ENCODE measurements at regions not wholly inside any gene's neighbourhood (a gene's known extent, or its start where the extent isn't known, plus 50 kb on each side); places are given as distances from the start of the nearest gene placed in this dataset.

GRCh38 chr11:93054881-93055280 lies 85.4 kb downstream of the MTNR1B start (continued):
- TF ChIP-seq, protein P1, sequence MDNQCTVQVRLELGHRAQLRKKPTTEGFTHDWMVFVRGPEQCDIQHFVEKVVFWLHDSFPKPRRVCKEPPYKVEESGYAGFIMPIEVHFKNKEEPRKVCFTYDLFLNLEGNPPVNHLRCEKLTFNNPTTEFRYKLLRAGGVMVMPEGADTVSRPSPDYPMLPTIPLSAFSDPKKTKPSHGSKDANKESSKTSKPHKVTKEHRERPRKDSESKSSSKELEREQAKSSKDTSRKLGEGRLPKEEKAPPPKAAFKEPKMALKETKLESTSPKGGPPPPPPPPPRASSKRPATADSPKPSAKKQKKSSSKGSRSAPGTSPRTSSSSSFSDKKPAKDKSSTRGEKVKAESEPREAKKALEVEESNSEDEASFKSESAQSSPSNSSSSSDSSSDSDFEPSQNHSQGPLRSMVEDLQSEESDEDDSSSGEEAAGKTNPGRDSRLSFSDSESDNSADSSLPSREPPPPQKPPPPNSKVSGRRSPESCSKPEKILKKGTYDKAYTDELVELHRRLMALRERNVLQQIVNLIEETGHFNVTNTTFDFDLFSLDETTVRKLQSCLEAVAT (IDR thresholded peaks at IDR 0.05) = no peak
- TF ChIP-seq GATAD2B (conservative IDR thresholded peaks at IDR 0.05; ENCODE audit: low read depth) (no peak), SPI1 (IDR thresholded peaks at IDR 0.05; ENCODE audit: borderline replicate concordance, insufficient read depth, low read depth, low read length) (peak; percentile 28; the same call in 1 of the 2 replicates), SKIL (IDR thresholded peaks at IDR 0.05; ENCODE audit: low read depth, poor library complexity, severe bottlenecking) (no peak), KLF5 (IDR thresholded peaks at IDR 0.05; ENCODE audit: partially characterized antibody) (no peak), ATF7 (IDR thresholded peaks at IDR 0.05; ENCODE audit: low read depth) (no peak), NR2F1 (conservative IDR thresholded peaks at IDR 0.05) (no peak), BCL11A (IDR thresholded peaks at IDR 0.05; ENCODE audit: low read depth, low read length) (no peak), ETV6 (conservative IDR thresholded peaks at IDR 0.05 in 1 of 2, IDR thresholded peaks at IDR 0.05 in 1 of 2; ENCODE audit: borderline replicate concordance in 1 of 2, low read depth in 1 of 2) (no peak)
- TF ChIP-seq, protein P2, sequence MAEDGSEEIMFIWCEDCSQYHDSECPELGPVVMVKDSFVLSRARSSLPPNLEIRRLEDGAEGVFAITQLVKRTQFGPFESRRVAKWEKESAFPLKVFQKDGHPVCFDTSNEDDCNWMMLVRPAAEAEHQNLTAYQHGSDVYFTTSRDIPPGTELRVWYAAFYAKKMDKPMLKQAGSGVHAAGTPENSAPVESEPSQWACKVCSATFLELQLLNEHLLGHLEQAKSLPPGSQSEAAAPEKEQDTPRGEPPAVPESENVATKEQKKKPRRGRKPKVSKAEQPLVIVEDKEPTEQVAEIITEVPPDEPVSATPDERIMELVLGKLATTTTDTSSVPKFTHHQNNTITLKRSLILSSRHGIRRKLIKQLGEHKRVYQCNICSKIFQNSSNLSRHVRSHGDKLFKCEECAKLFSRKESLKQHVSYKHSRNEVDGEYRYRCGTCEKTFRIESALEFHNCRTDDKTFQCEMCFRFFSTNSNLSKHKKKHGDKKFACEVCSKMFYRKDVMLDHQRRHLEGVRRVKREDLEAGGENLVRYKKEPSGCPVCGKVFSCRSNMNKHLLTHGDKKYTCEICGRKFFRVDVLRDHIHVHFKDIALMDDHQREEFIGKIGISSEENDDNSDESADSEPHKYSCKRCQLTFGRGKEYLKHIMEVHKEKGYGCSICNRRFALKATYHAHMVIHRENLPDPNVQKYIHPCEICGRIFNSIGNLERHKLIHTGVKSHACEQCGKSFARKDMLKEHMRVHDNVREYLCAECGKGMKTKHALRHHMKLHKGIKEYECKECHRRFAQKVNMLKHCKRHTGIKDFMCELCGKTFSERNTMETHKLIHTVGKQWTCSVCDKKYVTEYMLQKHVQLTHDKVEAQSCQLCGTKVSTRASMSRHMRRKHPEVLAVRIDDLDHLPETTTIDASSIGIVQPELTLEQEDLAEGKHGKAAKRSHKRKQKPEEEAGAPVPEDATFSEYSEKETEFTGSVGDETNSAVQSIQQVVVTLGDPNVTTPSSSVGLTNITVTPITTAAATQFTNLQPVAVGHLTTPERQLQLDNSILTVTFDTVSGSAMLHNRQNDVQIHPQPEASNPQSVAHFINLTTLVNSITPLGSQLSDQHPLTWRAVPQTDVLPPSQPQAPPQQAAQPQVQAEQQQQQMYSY (CRISPR knock-in tag; IDR thresholded peaks at IDR 0.05) = no peak

Measured in GM12878 (cell line).